Activated CD4-positive, alpha-beta T cell treated with anti-CD3 and anti-CD28 coated beads, Interleukin-2, Interleukin-4, amounts not matched to agents 100 ng/mL and 50 ng/mL, durations not matched to agents 16 hours and 8 hours (primary cell): ENCODE measurements at regions not wholly inside any gene's neighbourhood (a gene's known extent, or its start where the extent isn't known, plus 50 kb on each side); places are given as distances from the start of the nearest gene placed in this dataset.

ENCODE experiments used
- DNase-seq: peaks from one replicate; pipeline ENCODE4 v3.0.0-alpha.2; 2020; ENCODE audit warnings: low spot score

DNA sequence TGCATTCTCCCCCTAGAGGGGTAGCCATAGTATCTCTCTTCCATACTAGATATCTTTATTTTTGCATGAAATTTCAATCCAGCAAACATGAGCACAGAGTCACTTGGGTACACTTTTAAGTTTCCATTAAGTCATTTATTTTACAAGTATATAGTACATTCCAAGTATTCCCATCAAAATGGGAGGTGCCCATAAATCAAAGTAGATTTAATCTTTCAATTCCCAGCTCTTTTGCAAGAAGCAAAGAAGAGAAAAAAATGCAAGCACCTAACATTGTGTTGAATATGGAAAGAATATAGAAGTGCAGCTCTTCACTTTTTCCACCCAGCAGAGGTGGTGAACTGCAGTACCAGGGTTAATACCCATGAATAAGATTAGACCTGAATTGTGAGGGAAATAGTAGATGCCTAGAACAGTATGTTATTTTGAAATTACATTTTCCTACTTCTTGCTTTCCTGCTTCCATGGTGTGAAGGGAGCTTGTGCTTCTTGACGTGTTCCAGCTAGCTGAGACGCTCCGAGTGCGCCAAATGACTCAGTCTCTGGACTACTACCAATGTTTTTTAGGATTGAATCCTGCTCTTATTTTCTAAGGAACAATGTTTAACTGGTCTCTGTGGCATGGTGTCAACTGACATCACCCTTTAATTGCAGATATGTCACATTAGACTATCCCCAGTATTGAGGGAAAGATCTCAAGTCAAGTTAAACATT is 151.1 kb upstream of the MAF start:
- DNase-seq: no peak

DNA sequence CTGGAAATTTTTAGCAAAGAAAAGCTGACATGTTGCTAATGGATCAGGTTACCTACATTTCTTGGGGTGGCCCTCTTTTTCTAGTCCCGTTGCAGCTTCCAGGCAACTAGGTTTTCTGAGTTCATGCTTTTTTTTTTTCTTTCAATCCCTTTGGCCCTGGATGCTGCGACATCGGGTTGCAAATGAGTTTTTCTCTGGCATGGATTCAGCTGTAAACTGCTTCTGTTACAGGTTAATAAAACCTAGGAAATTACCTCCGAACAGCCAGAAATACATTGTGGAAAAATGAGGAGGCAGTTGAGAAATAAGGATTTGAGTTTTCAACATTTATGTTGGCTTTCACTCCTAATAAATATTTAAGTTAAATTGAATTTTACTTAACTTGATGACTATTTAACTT is 149.8 kb upstream of the MAF start:
- no peak for DNase-seq

- DNase-seq: no peak
These were observed 148.1 kb upstream of the MAF start for GRCh38 chr16:79748629-79749028.

- no peak for DNase-seq
These were observed 147.2 kb upstream of the MAF start for GRCh38 chr16:79747688-79748087.

DNA sequence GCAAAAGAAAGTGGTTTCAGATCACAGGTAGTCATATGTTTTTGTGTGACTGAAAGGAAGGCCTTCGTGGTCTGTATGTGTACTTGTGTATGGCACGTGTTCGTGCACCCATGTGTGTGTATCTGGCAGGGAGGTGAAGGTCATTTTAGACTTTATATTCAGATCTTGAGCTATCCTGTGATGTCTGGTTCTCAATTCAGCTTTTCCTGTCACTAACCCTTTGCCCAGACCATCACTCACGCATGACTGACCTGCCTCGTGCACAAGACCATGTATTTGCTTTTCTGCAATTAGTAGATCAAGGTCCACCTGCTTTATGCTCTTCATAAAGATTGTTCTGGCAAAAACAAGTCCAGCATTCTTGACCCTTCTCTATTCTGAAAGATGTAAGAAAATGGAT is 139.7 kb upstream of the MAF start:
- no peak for DNase-seq

GRCh38 chr16:79735271-79735670 is 134.7 kb upstream of the MAF start:
- no peak for DNase-seq

DNA sequence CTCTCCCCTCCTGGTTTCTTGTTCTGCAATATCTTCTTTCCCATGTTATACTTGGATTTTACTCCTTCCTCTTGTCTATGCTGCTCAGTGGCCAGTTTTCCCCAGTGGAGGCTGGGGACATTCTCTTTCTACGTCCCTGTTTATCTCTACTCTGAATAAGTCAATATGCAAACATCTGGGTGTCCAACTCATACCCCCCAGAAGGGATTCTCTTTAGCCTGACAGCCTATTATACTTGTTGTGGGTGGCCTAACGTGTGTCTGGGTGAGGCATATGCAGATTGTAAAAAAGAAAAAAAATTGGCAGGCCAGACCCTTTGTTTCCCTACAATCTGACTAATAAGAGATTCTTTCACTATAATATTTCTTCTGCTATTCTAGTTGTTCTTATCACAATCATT is 134.2 kb upstream of the MAF start:
- DNase-seq: no peak

DNA sequence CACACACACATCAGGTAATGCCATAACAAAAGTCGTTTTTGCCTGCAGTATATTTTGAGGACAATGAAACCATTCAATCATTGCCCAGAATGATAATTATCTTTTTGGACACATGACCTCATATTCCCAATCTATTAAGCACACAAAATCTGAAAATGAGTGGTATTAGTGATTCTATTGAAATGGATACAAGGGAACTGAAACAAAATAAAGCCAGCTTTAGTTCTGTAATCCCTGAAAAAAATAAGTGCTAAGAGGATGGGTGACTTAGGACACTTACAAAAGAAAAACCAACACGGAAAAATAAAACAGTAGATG is 128.3 kb upstream of the MAF start:
- no peak for DNase-seq

DNA sequence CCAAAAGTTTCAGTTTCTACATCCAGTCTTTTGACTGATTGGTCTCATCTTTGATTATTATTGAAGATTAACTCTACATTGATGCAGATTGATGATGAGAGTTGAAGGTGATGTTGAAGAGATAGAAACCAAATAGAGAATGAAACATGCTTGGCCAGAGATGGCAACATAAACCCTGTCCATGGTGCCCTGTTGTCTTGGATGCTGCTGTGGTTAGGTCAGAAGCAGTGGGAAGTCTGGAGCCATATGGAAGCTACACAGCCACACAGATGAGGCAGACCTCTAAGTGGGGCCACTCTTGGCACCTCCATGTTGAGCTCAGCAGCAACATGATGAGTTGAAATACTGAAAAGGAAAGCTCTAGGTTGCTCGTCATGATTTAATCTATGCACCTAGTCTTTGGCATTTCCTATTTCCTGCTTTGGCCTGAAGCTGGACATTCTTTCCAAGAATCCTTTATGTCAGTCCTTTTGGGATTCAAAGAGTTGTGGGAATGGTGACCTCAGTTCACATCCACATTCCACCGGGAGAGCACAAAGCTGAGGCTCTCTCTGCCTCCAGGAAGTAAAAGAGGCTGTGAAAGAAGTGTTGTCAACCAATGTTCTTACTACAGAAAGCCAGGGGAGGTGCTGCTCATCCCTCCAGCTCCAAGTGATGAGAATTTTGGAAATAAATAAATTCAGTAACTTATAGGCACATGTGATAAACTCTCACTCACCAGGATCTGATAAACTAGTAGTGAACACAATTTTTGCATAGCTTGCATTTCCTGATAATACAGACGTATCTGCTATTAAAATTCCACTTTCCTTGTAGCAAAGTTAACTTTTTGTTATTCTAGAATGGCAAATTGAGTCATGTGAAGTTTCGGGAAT is 127.7 kb upstream of the MAF start:
- DNase-seq: no peak

GRCh38 chr16:79726902-79727301 is 126.4 kb upstream of the MAF start:
- no peak for DNase-seq

GRCh38 chr16:79725051-79725450 is 124.5 kb upstream of the MAF start:
- DNase-seq: no peak

DNA sequence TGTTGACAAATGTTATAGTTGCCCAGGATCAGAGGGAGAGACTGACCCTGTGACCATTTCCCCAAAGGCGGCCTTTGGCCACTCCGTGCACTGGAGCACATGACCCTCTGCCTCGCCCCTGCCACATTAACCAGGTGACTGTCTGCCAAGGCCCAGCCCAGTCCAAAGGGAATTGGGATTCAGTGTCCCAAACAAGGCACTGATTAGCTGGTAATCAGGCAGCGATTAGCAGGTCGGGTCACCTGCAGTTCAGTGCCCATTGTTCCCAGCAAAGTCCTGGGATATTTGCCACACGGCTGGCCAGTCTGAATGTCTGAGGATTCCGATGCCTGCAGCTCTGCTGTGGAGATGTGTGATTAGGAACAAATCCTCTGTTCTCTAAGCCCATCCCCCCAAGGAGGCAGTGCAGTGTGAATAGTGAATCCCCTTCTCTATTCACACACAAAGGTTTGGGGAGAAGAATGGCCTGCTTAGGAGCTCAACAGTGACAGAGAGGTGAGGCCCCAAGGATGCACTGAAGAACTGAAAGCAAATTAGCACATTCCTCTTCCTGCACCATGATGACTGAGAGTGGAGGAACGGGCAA is 123.1 kb upstream of the MAF start:
- DNase-seq: no peak

GRCh38 chr16:79721270-79721669 is 120.7 kb upstream of the MAF start:
- no peak for DNase-seq

DNA sequence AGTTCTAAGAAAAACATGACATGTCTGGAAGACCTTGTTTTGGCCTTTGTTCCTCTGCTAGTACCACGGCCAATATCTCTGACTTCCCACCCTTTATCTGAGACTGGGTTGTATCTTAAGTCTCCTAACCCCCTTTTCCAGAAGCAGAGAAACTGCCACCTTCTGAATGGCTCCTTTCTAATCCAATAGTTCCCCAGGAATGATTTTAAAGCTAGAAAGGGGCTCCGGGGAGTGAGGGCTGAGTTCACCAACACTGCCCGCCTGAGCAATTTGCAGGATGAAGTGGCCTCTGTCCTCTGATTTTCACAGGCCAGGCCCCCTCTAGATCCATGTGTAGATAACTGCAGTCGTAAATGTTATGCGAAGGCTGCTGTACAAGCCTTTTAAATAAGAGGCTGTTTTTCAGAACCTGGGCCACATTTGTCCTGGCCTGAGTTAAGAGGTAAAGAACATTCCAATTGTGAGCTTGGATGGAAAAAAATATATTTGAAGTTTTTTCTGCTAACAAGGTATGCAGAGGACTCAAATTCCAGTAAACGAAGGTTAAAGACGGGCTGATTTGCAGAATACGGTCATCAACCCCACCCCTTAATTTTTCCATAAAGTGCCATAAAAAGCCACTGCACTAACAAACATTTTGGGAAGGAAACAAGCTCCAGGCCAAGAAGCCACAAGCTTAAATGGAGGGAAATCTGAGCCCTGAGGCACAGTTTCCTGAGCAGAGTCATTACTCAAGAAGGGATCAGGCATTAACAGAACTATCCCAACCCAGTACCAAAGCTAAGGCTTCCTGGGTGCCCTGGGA is 117.0 kb upstream of the MAF start:
- DNase-seq: no peak

DNA sequence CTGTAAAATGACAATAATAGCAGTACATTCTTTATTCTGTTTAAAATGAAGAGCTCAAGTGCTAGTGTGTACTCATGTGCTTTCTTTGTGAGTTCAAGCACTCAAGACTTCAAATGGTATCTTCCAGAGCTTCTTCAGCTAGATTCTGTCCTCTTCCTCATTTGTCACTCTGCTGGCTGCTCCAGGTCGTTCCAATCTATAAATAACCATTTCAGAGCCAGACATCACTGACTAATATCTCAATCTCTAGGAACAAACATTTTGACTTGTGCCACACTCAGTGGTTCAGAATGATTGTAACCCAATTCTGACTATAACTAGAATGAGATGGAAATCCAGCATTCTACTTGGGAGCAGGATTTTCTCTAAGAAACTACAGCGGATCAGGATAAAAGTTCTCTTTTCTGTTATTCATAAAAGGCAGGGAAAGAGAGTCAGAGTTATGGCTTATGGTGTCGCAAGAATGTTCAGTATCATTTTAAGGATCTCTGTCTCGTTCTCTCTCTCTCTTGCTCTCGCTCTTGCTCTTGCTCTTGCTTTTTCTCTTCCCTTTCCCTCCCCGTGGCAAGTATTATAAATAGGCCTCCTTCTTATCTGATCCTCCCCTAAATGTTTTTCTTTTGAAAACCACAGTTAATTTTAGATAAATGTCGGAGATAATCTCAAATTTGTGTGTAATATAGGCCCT is 116.3 kb upstream of the MAF start:
- peak; percentile 12 for DNase-seq

DNA sequence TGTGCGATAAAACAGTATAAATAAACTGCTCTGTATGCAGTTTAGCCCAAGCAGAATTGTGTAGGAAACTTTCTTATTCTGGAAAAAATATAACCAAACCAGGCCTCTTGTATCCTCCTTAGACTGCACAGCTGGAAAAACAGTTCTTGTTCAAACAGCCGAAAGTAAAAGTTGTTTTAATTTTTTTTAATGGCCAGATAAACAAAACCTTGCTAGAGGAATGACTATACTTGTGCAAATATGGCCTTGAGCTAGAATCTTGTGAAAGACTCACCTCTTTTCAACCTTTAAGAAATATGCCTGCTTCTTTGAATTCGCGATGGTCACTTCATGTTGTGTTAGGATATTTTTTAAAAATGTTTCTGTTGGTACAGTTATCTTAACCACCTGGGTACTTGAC is 114.5 kb upstream of the MAF start:
- DNase-seq: no peak

GRCh38 chr16:79714440-79714839 is 113.9 kb upstream of the MAF start:
- DNase-seq: no peak

GRCh38 chr16:79713609-79714309 is 113.2 kb upstream of the MAF start:
- DNase-seq: peak; percentile 30

DNA sequence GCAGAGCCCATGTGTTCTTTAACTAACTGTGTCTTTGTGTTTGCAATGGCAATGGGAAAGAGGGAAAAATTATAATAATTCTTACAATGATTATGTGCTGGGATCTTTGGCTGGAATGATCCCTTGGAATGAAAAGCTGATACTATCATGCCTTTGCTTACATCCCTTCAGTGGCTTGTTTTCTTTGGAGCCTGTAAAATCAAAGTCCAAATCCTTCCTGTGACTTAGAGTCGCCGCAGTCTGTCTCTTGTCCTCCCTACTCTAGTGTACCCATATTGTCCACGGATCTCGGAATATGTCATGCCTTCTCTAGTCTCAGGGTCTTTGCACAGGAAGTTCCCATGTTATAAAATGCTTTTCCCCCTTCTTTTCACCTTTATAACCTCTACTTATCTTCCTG is 111.7 kb upstream of the MAF start:
- DNase-seq: no peak

- no peak for DNase-seq
These were observed 107.3 kb upstream of the MAF start for GRCh38 chr16:79707876-79708275.

DNA sequence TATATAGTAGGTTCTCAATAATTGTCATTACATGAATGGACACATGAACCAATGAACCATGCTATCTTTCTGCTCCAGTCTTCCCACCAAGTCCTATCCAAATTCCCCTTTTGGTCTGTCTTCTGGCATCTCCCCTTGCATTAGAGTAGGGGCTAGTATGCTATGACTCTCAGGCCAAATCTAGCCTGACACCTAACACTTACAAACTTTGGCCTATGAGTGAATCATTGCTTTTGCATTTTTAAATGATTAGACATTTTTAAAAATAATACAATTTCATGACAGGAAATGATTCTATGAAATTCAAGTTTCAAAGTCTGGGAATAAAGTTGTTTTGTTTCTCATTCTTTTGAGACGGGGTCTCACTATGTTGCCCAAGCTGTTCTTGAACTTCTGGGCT is 102.5 kb upstream of the MAF start:
- DNase-seq: no peak
